ENCODE measurements at regions not wholly inside any gene's neighbourhood (a gene's known extent, or its start where the extent isn't known, plus 50 kb on each side); places are given as distances from the start of the nearest gene placed in this dataset.

GRCh38 chr5:77849308-77849900 lies 73.3 kb upstream of the TBCA start:
- TF ChIP-seq CTCF (IDR thresholded peaks at IDR 0.05) (no peak), EP300 (IDR thresholded peaks at IDR 0.05) (no peak)
